SK-N-SH (cell line): ENCODE measurements at regions not wholly inside any gene's neighbourhood (a gene's known extent, or its start where the extent isn't known, plus 50 kb on each side); places are given as distances from the start of the nearest gene placed in this dataset.

Source experiments
- CTCF ChIA-PET: fragments of 300-600, 350-600 bp; formaldehyde crosslinking; extraction: SDS; loops from one replicate; lab custom pipeline; 2021; lab: Yijun Ruan, JAX
- POLR2A ChIA-PET: fragments of 350-600 bp; sonication (Branson Sonifier 250); formaldehyde crosslinking; extraction: SDS; loops from one replicate; lab custom pipeline; 2020; ENCODE audit warnings: antibody characterized with exemption, inconsistent platforms; lab: Yijun Ruan, JAX
- DNase-seq: peaks from one replicate; pipeline ENCODE4 v3.0.0; 2012
- H2AFZ ChIP-seq: fragments of 200-600 bp; sonication (generic); 2 replicates; pipeline ENCODE4 v1.8.1; 2016; ENCODE audit warnings: antibody characterized with exemption, mild to moderate bottlenecking, low read depth
- H3F3A ChIP-seq: fragments of 200-600 bp; sonication (generic); replicated peaks from 2 replicates; pipeline ENCODE3; 2016; ENCODE audit warnings: antibody characterized with exemption, mild to moderate bottlenecking; ENCODE audit not compliant: insufficient read depth
- H3K27ac ChIP-seq, 2 experiments: fragments of 200-500 bp in 1 of 2; fragments of 200-600 bp in 1 of 2; sonication (Bioruptor generic) in 1 of 2; sonication (generic), shearing (Covaris generic) in 1 of 2; 2 replicates each; pipeline versions ENCODE4 v1.5.1 to v1.6.1; 2014 to 2016; ENCODE audit warnings: low read depth in 2 of 2, inconsistent platforms in 1 of 2, low read length in 1 of 2, mild to moderate bottlenecking in 1 of 2, mixed read lengths in 1 of 2
- H3K27me3 ChIP-seq: fragments of 200-600 bp; sonication (generic), shearing (Covaris generic); 2 replicates; pipeline ENCODE4 v1.6.1; 2016; ENCODE audit warnings: mixed run types; ENCODE audit not compliant: insufficient read depth
- H3K36me3 ChIP-seq, 2 experiments: fragments of 200-500 bp in 1 of 2; fragments of 200-600 bp in 1 of 2; sonication (Bioruptor generic) in 1 of 2; sonication (generic) in 1 of 2; replicated peaks in 1 of 2; 2 replicates each; pipeline versions ENCODE3 to v1.5.1; 2014 to 2016; ENCODE audit warnings: low read length in 1 of 2, mild to moderate bottlenecking in 1 of 2; ENCODE audit not compliant: insufficient read depth in 2 of 2, control insufficient read depth in 1 of 2
- H3K4me1 ChIP-seq, 2 experiments: fragments of 200-500 bp in 1 of 2; fragments of 200-600 bp in 1 of 2; sonication (Bioruptor generic) in 1 of 2; sonication (generic), shearing (Covaris generic) in 1 of 2; 2 replicates each; pipeline versions ENCODE4 v1.5.1 to v1.6.1; 2014 to 2016; ENCODE audit warnings: low read depth in 1 of 2, low read length in 1 of 2, mixed run types in 1 of 2; ENCODE audit not compliant: insufficient read depth in 2 of 2, control insufficient read depth in 1 of 2
- H3K4me2 ChIP-seq: fragments of 200-600 bp; sonication (generic), shearing (Covaris generic); 2 replicates; pipeline ENCODE4 v1.6.1; 2017; ENCODE audit warnings: mixed run types
- H3K4me3 ChIP-seq, 2 experiments: fragments of 200-500 bp in 1 of 2; fragments of 200-600 bp in 1 of 2; sonication (Bioruptor generic) in 1 of 2; sonication (generic), shearing (Covaris generic) in 1 of 2; 2 replicates each; pipeline versions ENCODE4 v1.5.1 to v1.8.1; 2014 to 2016; ENCODE audit warnings: low read depth in 2 of 2, inconsistent platforms in 1 of 2, low read length in 1 of 2, mild to moderate bottlenecking in 1 of 2, mixed read lengths in 1 of 2, moderate library complexity in 1 of 2
- H3K79me2 ChIP-seq: fragments of 200-600 bp; sonication (generic); 2 replicates; pipeline ENCODE4 v1.8.1; 2017; ENCODE audit warnings: mild to moderate bottlenecking; ENCODE audit not compliant: insufficient read depth
- H3K9ac ChIP-seq: fragments of 200-600 bp; sonication (generic); 2 replicates; pipeline ENCODE4 v1.6.1; 2017; ENCODE audit warnings: mixed run types
- H3K9me2 ChIP-seq: fragments of 200-600 bp; sonication (generic); 2 replicates; pipeline ENCODE4 v1.6.1; 2017; ENCODE audit warnings: mixed run types
- H3K9me3 ChIP-seq: fragments of 200-600 bp; sonication (generic); 2 replicates; pipeline ENCODE4 v1.6.1; 2017; ENCODE audit warnings: mixed run types, mild to moderate bottlenecking, moderate library complexity
- H4K20me1 ChIP-seq: fragments of 200-600 bp; sonication (generic); 2 replicates; pipeline ENCODE4 v1.6.1; 2017; ENCODE audit warnings: mild to moderate bottlenecking, mixed run types; ENCODE audit not compliant: insufficient read depth
- CHD2 ChIP-seq: fragments of 150-350 bp; IDR thresholded peaks from 2 replicates; pipeline ENCODE4 v1.6.1; 2018; ENCODE audit warnings: low read length; ENCODE audit not compliant: partially characterized antibody
- ELF1 ChIP-seq: IDR thresholded peaks from 2 replicates; pipeline ENCODE4 v1.4.0; 2012
- FOSL2 ChIP-seq: IDR thresholded peaks from 2 replicates; pipeline ENCODE4 v1.4.0; 2012; ENCODE audit warnings: low read depth, mild to moderate bottlenecking, moderate library complexity, borderline replicate concordance
- GABPA ChIP-seq: IDR thresholded peaks from 2 replicates; pipeline ENCODE4 v1.4.0; 2012; ENCODE audit warnings: low read depth, mild to moderate bottlenecking
- JUND ChIP-seq: IDR thresholded peaks from 2 replicates; pipeline ENCODE4 v1.4.0; 2012
- NRF1 ChIP-seq: IDR thresholded peaks from 2 replicates; pipeline ENCODE4 v1.6.1; 2012; ENCODE audit warnings: low read depth, mild to moderate bottlenecking, low read length
- POLR2AphosphoS5 ChIP-seq: IDR thresholded peaks from 2 replicates; pipeline ENCODE4 v1.6.1; 2012; ENCODE audit warnings: low read depth, low read length
- RCOR1 ChIP-seq: fragments of 150-350 bp; IDR thresholded peaks from 2 replicates; pipeline ENCODE4 v1.6.1; 2017; ENCODE audit warnings: antibody characterized with exemption, low read length
- RFX5 ChIP-seq: IDR thresholded peaks from 2 replicates; pipeline ENCODE4 v1.6.1; 2012; ENCODE audit warnings: mild to moderate bottlenecking, improper control_type of control experiment, low read length
- SIN3A ChIP-seq: IDR thresholded peaks from 2 replicates; pipeline ENCODE4 v1.6.1; 2012; ENCODE audit warnings: low read depth, mild to moderate bottlenecking, low read length, moderate library complexity, borderline replicate concordance
- SMC3 ChIP-seq: IDR thresholded peaks from 2 replicates; pipeline ENCODE4 v1.6.1; 2012; ENCODE audit warnings: low read depth, low read length, improper control_type of control experiment
- TAF1 ChIP-seq: IDR thresholded peaks from 2 replicates; pipeline ENCODE4 v1.6.1; 2012; ENCODE audit warnings: low read depth, mild to moderate bottlenecking, low read length, moderate library complexity, borderline replicate concordance
- TCF12 ChIP-seq: IDR thresholded peaks from 2 replicates; pipeline ENCODE4 v1.4.0; 2012
- WGBS: methylation state at CpG from one replicate; pipeline ENCODE4 v1.1.6; 2017; ENCODE audit warnings: low lambda C conversion rate; 5-methylcytosine and 5-hydroxymethylcytosine counted together
- TF ChIP-seq, protein P1 (sequence below): IDR thresholded peaks from 2 replicates; pipeline ENCODE4; 2012
- TF ChIP-seq, protein P2 (sequence below): fragments of 150-350 bp; IDR thresholded peaks from 2 replicates; pipeline ENCODE4 v1.6.1; 2016; ENCODE audit warnings: mild to moderate bottlenecking, low read depth, low read length
- TF ChIP-seq, protein P3 (sequence below): fragments of 150-350 bp; IDR thresholded peaks from 2 replicates; pipeline ENCODE4 v1.6.1; 2017; ENCODE audit warnings: antibody characterized with exemption, low read length, low read depth, borderline replicate concordance
- TF ChIP-seq, protein P4 (sequence below): IDR thresholded peaks from 2 replicates; pipeline ENCODE4 v1.4.0; 2012; ENCODE audit warnings: low read depth, borderline replicate concordance

DNA sequence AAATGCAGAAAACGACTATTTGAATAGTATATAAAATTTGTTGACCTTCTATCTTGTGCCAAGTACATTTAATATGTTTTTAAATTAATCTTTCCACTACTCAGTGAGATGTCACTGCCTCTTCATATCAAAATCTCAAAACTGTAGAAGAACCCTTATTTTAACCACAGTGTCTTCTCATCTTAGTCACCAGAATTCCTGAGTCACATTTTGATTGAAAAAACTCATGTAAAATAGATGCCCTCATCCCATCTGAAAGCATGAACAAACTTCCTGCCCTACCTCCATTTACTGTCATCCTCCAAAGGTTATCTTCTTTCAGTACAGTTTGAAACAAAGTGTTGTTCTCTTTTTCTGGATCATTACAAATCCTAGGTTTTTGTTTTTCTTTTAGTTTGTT, 1215.4 kb downstream of the PCDH9 start:
- Histone ChIP-seq H3K4me3 (no peak overlapping the region), H3K36me3 (no peaks in the 10 kb centered on the region), H3K9me3 (no peaks in the 10 kb centered on the region), H3F3A (no peaks in the 10 kb centered on the region), H3K79me2 (no peaks in the 10 kb centered on the region), H3K4me2 (no peak overlapping the region), H3K27ac (no peak overlapping the region), H3K27me3 (no peaks in the 10 kb centered on the region), H2AFZ (no peak overlapping the region), H3K4me1 (no peaks in the 10 kb centered on the region), H3K9ac (no peak overlapping the region), H4K20me1 (no peaks in the 10 kb centered on the region), H3K9me2 (no peaks in the 10 kb centered on the region)
- ChIA-PET CTCF (no interaction called here), POLR2A (no interaction called here)
- TF ChIP-seq TCF12 (0 out of 2 replicates have a peak, but pooled peaks have one; percentile 14), RFX5 (no peak), JUND (no peak), ELF1 (no peak), SIN3A (no peak), POLR2AphosphoS5 (no peak), FOSL2 (no peak)
- TF ChIP-seq, protein P1, sequence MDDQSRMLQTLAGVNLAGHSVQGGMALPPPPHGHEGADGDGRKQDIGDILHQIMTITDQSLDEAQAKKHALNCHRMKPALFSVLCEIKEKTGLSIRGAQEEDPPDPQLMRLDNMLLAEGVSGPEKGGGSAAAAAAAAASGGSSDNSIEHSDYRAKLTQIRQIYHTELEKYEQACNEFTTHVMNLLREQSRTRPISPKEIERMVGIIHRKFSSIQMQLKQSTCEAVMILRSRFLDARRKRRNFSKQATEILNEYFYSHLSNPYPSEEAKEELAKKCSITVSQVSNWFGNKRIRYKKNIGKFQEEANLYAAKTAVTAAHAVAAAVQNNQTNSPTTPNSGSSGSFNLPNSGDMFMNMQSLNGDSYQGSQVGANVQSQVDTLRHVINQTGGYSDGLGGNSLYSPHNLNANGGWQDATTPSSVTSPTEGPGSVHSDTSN = peak; percentile 37; the same call in 1 of the 2 replicates
- DNase-seq = no peak
- WGBS = 41% methylated on average over 1 of the region's 1 CpG

DNA sequence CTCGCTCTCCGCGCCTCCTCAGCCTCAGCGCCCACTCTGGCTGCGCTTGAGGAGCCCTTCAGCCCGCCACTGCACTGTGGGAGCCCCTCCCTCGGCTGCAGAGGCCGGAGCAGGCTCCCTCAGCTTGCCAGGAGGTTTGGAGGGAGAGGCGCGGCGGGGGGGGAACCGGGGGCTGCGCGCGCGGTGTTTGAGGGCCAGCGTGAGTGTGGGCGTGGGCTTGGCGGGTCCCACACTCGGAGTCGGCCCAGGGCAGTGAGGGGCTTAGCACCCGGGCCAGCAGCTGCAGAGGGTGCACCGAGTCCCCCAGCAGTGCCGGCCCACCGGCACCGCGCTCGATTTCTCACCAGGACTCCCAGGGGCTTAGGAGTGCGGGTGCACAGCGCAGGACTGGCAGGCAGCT, 1220.9 kb downstream of the PCDH9 start:
- 86% methylated on average over 25 of the region's 30 CpGs for WGBS
- H3K4me1 ChIP-seq = no peaks in the 10 kb centered on the region
- H3K9me2 ChIP-seq = no peaks in the 10 kb centered on the region
- H3K9ac ChIP-seq = no peak overlapping the region
- H3K4me2 ChIP-seq = no peak overlapping the region
- POLR2A ChIA-PET = no interaction called here
- H3K4me3 ChIP-seq = no peak overlapping the region
- H3K27me3 ChIP-seq = no peaks in the 10 kb centered on the region
- CTCF ChIA-PET = no interaction called here
- no peaks in the 10 kb centered on the region for H3K36me3 ChIP-seq
- TF ChIP-seq TAF1 (no peak), JUND (no peak), SMC3 (no peak), GABPA (no peak), CHD2 (no peak), RFX5 (no peak), NRF1 (no peak), POLR2AphosphoS5 (no peak), RCOR1 (no peak), TCF12 (no peak), FOSL2 (no peak)
- TF ChIP-seq, protein P2, sequence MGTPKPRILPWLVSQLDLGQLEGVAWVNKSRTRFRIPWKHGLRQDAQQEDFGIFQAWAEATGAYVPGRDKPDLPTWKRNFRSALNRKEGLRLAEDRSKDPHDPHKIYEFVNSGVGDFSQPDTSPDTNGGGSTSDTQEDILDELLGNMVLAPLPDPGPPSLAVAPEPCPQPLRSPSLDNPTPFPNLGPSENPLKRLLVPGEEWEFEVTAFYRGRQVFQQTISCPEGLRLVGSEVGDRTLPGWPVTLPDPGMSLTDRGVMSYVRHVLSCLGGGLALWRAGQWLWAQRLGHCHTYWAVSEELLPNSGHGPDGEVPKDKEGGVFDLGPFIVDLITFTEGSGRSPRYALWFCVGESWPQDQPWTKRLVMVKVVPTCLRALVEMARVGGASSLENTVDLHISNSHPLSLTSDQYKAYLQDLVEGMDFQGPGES = no peak
- TF ChIP-seq, protein P1 = no peak
- TF ChIP-seq, protein P3, sequence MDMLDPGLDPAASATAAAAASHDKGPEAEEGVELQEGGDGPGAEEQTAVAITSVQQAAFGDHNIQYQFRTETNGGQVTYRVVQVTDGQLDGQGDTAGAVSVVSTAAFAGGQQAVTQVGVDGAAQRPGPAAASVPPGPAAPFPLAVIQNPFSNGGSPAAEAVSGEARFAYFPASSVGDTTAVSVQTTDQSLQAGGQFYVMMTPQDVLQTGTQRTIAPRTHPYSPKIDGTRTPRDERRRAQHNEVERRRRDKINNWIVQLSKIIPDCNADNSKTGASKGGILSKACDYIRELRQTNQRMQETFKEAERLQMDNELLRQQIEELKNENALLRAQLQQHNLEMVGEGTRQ = no peak
- TF ChIP-seq, protein P4, sequence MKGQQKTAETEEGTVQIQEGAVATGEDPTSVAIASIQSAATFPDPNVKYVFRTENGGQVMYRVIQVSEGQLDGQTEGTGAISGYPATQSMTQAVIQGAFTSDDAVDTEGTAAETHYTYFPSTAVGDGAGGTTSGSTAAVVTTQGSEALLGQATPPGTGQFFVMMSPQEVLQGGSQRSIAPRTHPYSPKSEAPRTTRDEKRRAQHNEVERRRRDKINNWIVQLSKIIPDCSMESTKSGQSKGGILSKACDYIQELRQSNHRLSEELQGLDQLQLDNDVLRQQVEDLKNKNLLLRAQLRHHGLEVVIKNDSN = no peak
- H4K20me1 ChIP-seq = no peaks in the 10 kb centered on the region
- H3F3A ChIP-seq = no peaks in the 10 kb centered on the region
- no peak overlapping the region for H3K27ac ChIP-seq
- H2AFZ ChIP-seq = no peak overlapping the region
- DNase-seq = no peak
- H3K79me2 ChIP-seq = no peaks in the 10 kb centered on the region
- H3K9me3 ChIP-seq = peaks cover 1% of the 10 kb centered on the region; the same call in 1 of the 2 replicates
